ACC112 (cell line): ENCODE measurements at regions not wholly inside any gene's neighbourhood (a gene's known extent, or its start where the extent isn't known, plus 50 kb on each side); places are given as distances from the start of the nearest gene placed in this dataset.
A peak's percentile ranks its signal among the peaks of the same experiment; 100 is the strongest.

ENCODE experiments used
- H2AFZ ChIP-seq: fragments of 200-600 bp; sonication (generic); one replicate; pipeline ENCODE4 v1.6.0; 2017; ENCODE audit warnings: antibody characterized with exemption, low read length; ENCODE audit not compliant: unreplicated experiment
- H3K27ac ChIP-seq: fragments of 200-600 bp; sonication (generic); 2 replicates; pipeline ENCODE4 v1.5.1; 2014; ENCODE audit warnings: low read depth, mild to moderate bottlenecking, antibody characterized with exemption, low read length, moderate library complexity
- H3K27me3 ChIP-seq: fragments of 200-600 bp; sonication (generic); 2 replicates; pipeline ENCODE4 v1.6.1; 2014; ENCODE audit warnings: mild to moderate bottlenecking, antibody characterized with exemption, low read length, moderate library complexity, mixed read lengths; ENCODE audit not compliant: insufficient read depth
- H3K36me3 ChIP-seq: fragments of 200-600 bp; sonication (generic); 2 replicates; pipeline ENCODE4 v1.6.1; 2016; ENCODE audit warnings: mild to moderate bottlenecking, antibody characterized with exemption, low read length, moderate library complexity, mixed read lengths; ENCODE audit not compliant: insufficient read depth
- H3K4me1 ChIP-seq: fragments of 200-600 bp; sonication (generic); one replicate; pipeline ENCODE4 v1.6.1; 2016; ENCODE audit warnings: low read length, mixed read lengths; ENCODE audit not compliant: insufficient read depth, unreplicated experiment, control insufficient read depth
- H3K4me3 ChIP-seq: fragments of 200-600 bp; sonication (generic); 2 replicates; pipeline ENCODE4 v1.5.1; 2014; ENCODE audit warnings: mild to moderate bottlenecking, low read depth, low read length
- H3K79me2 ChIP-seq: fragments of 200-600 bp; sonication (generic); one replicate; pipeline ENCODE4 v1.6.0; 2016; ENCODE audit warnings: low read length; ENCODE audit not compliant: control insufficient read depth, unreplicated experiment, insufficient read depth

DNA sequence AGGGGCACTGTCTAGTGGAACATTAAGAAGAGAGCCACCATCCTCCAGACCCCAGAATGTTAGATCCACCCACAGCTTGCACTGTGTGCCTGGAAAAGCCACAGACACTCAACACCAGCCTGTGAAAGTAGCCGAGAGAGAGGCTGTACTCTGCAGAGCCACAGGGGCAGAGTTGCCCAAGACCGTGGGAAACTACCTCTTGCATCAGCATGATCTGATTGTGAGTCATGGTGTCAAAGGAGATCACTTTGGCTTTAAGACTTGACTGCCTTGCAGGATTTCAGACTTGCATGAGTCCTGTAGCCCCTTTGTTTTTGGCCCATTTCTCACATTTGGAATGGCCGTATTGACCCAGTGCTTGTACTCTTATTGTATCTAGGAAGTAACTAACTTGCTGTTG is 115.9 kb upstream of the CCDC179 start:
- Histone ChIP-seq H2AFZ (no peak overlapping the region), H3K79me2 (no peaks in the 10 kb centered on the region), H3K27ac (no peak overlapping the region), H3K27me3 (peaks cover 18% of the 10 kb centered on the region), H3K4me1 (peaks cover 9% of the 10 kb centered on the region), H3K4me3 (no peak overlapping the region), H3K36me3 (no peaks in the 10 kb centered on the region)

DNA sequence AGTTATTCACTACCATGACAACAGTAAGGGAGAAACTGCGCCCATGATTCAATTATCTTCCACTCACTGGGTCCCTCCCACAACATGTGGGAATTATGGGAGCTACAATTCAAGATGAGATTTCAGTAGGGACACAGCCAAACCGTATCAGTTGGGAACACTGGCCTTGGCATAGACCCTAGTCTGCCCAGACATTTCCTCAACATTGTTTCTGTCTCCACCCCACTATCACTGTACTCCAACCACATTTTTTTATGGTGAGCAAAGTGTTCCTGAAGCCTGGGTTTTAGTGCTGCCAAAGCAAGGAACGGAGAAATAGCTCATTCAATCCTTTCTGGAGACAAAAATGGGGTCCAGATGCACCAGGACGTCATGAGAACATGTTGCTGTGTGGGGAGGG is 122.6 kb upstream of the CCDC179 start:
- no peak overlapping the region for H3K27ac ChIP-seq
- no peaks in the 10 kb centered on the region for H3K27me3 ChIP-seq
- no peak overlapping the region for H3K4me3 ChIP-seq

DNA sequence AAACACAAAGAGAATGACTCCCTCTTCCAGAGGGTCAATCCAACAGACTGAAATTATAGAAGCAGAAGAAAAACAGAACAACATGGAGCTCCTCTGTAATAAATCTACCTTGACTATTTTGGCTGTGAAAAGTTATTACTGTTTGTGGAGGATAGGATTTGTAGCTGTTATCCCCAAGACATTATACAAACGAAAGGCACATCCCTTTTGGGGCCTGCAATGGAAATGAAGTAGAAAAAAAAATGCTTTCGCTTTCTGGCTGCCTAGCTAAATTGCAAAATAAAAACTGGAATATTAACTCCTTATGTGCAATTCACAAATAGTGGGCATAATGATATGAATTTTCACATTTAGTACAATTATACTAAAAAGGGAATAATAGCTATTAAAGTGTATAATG is 123.8 kb upstream of the CCDC179 start:
- Histone ChIP-seq H2AFZ (peak overlapping the region; percentile 27), H3K4me3 (no peak overlapping the region), H3K4me1 (no peaks in the 10 kb centered on the region), H3K36me3 (no peaks in the 10 kb centered on the region), H3K27ac (no peak overlapping the region), H3K79me2 (no peaks in the 10 kb centered on the region), H3K27me3 (no peaks in the 10 kb centered on the region)

More for the DNA sequence above, 122.6 kb upstream of the CCDC179 start:
- no peaks in the 10 kb centered on the region for H3K36me3 ChIP-seq
- no peaks in the 10 kb centered on the region for H3K79me2 ChIP-seq
- H3K4me1 ChIP-seq: no peaks in the 10 kb centered on the region
- no peak overlapping the region for H2AFZ ChIP-seq

DNA sequence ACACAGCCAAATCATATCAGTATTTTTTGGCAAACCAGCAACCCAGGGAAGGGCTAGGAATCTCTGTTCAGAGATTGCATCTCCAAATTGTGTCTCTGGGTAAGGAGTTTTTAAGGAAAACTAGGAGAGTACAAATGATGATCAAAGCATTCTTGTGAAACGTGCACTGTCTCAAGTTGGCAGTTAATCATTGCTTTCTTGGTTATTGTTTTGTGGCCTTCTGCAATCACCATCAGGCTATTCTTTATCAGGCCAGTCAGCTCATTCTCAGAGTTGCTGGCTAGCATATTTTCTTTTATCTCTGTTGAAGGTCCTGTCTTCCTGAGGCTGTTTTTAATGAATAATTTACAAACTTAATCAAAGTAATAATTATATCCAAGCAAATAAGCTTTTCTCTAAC is 129.1 kb upstream of the CCDC179 start:
- no peak overlapping the region for H2AFZ ChIP-seq
- H3K4me1 ChIP-seq: no peaks in the 10 kb centered on the region
- no peaks in the 10 kb centered on the region for H3K79me2 ChIP-seq
- H3K27ac ChIP-seq: no peak overlapping the region
- H3K27me3 ChIP-seq: no peaks in the 10 kb centered on the region
- no peak overlapping the region for H3K4me3 ChIP-seq
- no peaks in the 10 kb centered on the region for H3K36me3 ChIP-seq

DNA sequence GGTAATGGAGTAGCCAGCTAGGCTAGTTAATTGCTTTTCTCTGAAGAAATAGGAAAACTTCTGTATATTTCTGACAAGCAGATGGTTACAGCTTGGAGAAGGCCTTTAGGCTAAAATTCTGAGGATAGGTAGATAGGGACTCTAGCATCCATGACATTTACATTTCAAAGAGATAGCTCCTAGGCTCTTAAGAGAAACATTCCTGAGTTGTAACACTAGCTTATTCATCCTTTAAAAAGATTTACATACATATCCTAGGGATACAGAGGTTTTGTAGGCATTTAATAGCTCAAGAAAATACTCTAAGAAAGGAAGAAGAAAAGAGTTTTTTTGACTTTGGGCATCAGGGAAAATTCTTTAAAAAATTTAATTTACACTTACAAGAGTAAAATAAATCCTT is 130.9 kb upstream of the CCDC179 start:
- Histone ChIP-seq H3K4me3 (no peak overlapping the region), H3K4me1 (no peaks in the 10 kb centered on the region), H3K27ac (no peak overlapping the region), H2AFZ (no peak overlapping the region), H3K27me3 (peaks cover under 1% of the 10 kb centered on the region; the same call in 1 of the 2 replicates), H3K79me2 (no peaks in the 10 kb centered on the region), H3K36me3 (no peaks in the 10 kb centered on the region)

DNA sequence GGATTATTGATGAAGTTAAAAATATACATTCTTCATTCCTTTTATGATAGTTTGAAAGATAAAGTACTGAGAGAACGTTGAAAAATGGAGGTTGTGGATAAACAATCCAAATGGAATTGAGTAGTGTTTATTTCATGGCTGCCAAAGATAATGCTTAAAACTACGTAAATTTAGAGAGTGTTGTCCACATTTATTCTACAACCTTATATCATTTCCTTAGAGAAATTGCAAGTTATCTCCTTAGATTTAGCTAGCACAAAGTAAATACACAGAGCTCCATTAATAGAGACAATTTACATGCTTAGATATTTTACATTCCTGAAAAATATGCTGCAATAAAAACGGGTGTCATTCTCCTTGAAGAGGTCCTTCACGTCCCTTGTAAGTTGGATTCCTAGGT is 146.5 kb upstream of the CCDC179 start:
- Histone ChIP-seq H3K4me1 (no peaks in the 10 kb centered on the region), H3K4me3 (no peak overlapping the region), H3K27me3 (no peaks in the 10 kb centered on the region), H3K27ac (no peak overlapping the region), H3K79me2 (no peaks in the 10 kb centered on the region), H2AFZ (peak overlapping the region; percentile 25), H3K36me3 (no peaks in the 10 kb centered on the region)

DNA sequence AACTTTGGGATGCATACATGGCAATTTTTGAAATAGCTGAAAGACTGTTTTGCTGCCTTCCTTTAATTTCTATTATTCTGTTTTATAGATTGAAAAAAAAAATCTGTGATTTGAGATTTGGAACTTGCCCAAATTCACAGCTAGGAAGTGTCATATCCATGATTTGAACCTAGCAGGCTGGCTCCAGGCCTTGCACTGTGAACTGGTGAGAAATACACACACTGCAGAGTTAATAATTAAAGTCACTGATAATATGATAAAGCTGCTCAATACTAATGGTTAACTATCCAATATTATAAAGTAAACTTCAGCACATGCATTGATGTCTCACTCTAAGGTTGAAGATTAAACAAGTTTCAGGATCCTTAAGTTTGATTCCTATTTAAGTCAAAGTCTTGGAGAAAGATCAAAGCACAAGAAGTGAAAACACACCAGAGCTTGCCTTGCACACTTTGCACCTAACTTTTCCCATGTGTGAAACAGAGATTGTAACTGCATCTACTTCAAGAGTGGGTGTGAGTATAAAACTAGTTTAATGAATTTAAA is 150.6 kb upstream of the CCDC179 start:
- H3K4me3 ChIP-seq: no peak overlapping the region
- no peak overlapping the region for H2AFZ ChIP-seq
- no peaks in the 10 kb centered on the region for H3K36me3 ChIP-seq
- H3K4me1 ChIP-seq: no peaks in the 10 kb centered on the region
- H3K79me2 ChIP-seq: no peaks in the 10 kb centered on the region
- H3K27ac ChIP-seq: no peak overlapping the region
- H3K27me3 ChIP-seq: no peaks in the 10 kb centered on the region; the same call in 1 of the 2 replicates

DNA sequence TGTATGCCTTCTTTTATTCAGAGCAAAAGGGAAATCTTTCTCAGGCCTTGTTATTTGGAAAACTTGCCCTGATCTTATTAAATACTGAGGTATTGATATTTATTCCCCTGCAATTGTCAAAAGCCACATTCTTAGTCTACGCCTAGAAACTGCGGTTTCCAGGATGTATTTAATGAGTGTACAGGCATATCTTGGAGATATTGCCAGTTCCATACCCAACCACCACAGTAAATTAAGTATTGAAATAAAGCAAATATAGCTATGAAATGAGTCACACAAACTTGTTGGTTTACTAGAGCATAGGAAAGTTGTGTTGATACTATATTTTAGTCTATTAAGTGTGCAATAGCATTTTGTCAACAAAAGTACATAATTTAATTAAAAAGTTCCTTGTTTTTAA is 152.7 kb upstream of the CCDC179 start:
- no peak overlapping the region for H2AFZ ChIP-seq
- no peaks in the 10 kb centered on the region for H3K79me2 ChIP-seq
- no peaks in the 10 kb centered on the region; the same call in 1 of the 2 replicates for H3K27me3 ChIP-seq
- no peaks in the 10 kb centered on the region for H3K36me3 ChIP-seq
- no peak overlapping the region for H3K27ac ChIP-seq
- no peak overlapping the region for H3K4me3 ChIP-seq
- H3K4me1 ChIP-seq: no peaks in the 10 kb centered on the region

DNA sequence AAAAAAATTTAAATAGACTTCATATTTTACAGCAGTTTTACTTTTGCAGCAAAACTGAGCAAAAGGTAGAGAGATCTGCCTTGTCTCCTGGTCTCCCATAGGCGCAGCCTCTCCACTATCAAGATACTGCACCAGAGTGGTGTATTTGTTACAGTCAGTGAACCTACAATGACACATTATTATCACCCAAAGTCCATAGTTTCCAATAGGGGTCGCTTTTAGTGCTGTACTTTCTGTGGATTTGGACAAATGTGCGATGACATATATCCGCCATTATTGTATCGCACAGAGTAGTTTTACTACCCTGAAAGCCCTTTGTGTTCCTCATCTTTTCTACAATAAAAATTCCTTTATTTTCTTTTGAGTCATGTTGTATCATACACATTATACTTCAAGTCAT is 153.2 kb upstream of the CCDC179 start:
- H3K4me3 ChIP-seq: no peak overlapping the region
- H3K4me1 ChIP-seq: no peaks in the 10 kb centered on the region
- H2AFZ ChIP-seq: peak overlapping the region; percentile 67
- H3K79me2 ChIP-seq: no peaks in the 10 kb centered on the region
- H3K27ac ChIP-seq: no peak overlapping the region
- H3K27me3 ChIP-seq: no peaks in the 10 kb centered on the region; the same call in 1 of the 2 replicates
- H3K36me3 ChIP-seq: no peaks in the 10 kb centered on the region

DNA sequence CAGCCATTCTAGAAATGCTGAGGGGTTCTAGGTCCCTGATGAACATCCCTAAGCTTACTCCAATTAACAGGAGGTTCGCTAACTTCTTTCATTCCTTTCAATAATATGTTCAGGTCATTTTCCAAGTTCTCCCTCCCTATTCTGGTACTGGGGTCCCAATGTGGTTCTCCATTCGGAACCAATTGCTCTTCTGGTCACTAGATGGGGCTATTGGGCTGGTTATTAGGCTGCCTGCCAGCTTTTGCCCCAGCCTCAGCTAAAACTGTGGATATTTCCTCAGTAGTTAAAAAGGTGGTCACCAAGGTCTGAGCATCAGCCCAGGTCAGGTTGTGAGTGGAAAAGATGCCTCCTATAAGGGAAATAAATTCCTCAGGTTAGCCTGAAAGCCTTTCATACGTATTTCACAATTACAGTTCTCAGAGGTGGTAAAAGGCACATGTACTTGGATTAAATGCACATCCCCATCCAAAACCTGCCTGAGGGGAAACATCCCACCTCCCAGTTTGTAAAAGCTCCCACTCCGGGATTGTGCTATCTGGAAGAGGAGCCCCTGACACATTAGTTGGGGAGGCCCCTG is 161.1 kb upstream of the CCDC179 start:
- Histone ChIP-seq H2AFZ (no peak overlapping the region), H3K27me3 (peaks cover 4% of the 10 kb centered on the region; the same call in 1 of the 2 replicates), H3K79me2 (no peaks in the 10 kb centered on the region), H3K4me1 (no peaks in the 10 kb centered on the region), H3K4me3 (no peak overlapping the region), H3K36me3 (no peaks in the 10 kb centered on the region), H3K27ac (no peak overlapping the region)

DNA sequence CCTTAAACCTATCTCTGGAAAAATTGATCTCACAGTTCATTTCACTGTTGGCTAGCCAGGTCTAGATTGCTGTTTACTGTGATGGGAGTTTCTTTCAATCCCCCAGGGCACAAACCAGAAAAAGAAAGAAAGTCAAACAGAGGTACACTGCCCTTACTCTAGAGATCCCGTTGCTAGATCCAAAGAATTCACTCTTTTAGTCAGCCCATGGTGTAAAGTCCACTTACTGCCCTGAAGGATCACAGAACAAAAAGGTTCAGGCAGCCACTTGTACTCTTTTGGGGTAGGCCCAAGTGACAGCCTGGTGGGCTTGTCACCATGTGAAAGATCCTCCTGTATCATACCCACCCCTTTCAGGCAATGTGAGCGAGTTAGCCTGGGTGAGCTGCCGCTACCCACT is 162.6 kb upstream of the CCDC179 start:
- Histone ChIP-seq H3K36me3 (no peaks in the 10 kb centered on the region), H2AFZ (no peak overlapping the region), H3K27me3 (peaks cover 4% of the 10 kb centered on the region; the same call in 1 of the 2 replicates), H3K27ac (no peak overlapping the region), H3K4me3 (no peak overlapping the region), H3K79me2 (no peaks in the 10 kb centered on the region), H3K4me1 (no peaks in the 10 kb centered on the region)
